GM21515 (cell line): ENCODE measurements at regions not wholly inside any gene's neighbourhood (a gene's known extent, or its start where the extent isn't known, plus 50 kb on each side); places are given as distances from the start of the nearest gene placed in this dataset.
A peak's percentile ranks its signal among the peaks of the same experiment; 100 is the strongest.
"Not testable (repeated sequence)": the region's sequence is repeated elsewhere in the genome, so short reads cannot be mapped to it uniquely, and the experiment has no call there.

ENCODE experiments used
- ATAC-seq: cut with Tn5 transposase; IDR thresholded peaks from one replicate; pipeline ENCODE4 v1.9.1; 2021; ENCODE audit not compliant: unreplicated experiment

- no peak for ATAC-seq
Measured at GRCh38 chr5:68689010-68689409, 404.8 kb upstream of the SLC30A5 start.

- not testable (repeated sequence) for ATAC-seq
Measured at GRCh38 chr5:68691874-68692273, 401.9 kb upstream of the SLC30A5 start.

GRCh38 chr5:68698025-68698940 lies 395.5 kb upstream of the SLC30A5 start:
- no peak for ATAC-seq

- ATAC-seq: no peak
Measured at GRCh38 chr5:68699966-68700365, 393.8 kb upstream of the SLC30A5 start.

GRCh38 chr5:68707575-68707974 lies 386.2 kb upstream of the SLC30A5 start:
- ATAC-seq: no peak

GRCh38 chr5:68708156-68708841 lies 385.5 kb upstream of the SLC30A5 start:
- no peak for ATAC-seq

- ATAC-seq: no peak
Measured at GRCh38 chr5:68708842-68709170, 385.0 kb upstream of the SLC30A5 start.

GRCh38 chr5:68709239-68709638 lies 384.6 kb upstream of the SLC30A5 start:
- no peak for ATAC-seq

GRCh38 chr5:68710514-68710913 lies 383.3 kb upstream of the SLC30A5 start:
- ATAC-seq: peak; percentile 52

GRCh38 chr5:68711293-68712200 lies 382.3 kb upstream of the SLC30A5 start:
- peak; percentile 93 for ATAC-seq

- ATAC-seq: no peak
Measured at GRCh38 chr5:68714810-68715209, 379.0 kb upstream of the SLC30A5 start.

- ATAC-seq: no peak
Measured at GRCh38 chr5:68720884-68721610, 372.8 kb upstream of the SLC30A5 start.

- no peak for ATAC-seq
Measured at GRCh38 chr5:68722357-68722756, 371.5 kb upstream of the SLC30A5 start.

- no peak for ATAC-seq
Measured at GRCh38 chr5:68725905-68726683, 367.7 kb upstream of the SLC30A5 start.

GRCh38 chr5:68727931-68728330 lies 365.9 kb upstream of the SLC30A5 start:
- no peak for ATAC-seq

GRCh38 chr5:68729678-68730077 lies 364.1 kb upstream of the SLC30A5 start:
- ATAC-seq: no peak

- no peak for ATAC-seq
Measured at GRCh38 chr5:68730220-68730978, 363.4 kb upstream of the SLC30A5 start.

GRCh38 chr5:68730979-68731654 lies 362.7 kb upstream of the SLC30A5 start:
- no peak for ATAC-seq

GRCh38 chr5:68732251-68732650 lies 361.6 kb upstream of the SLC30A5 start:
- no peak for ATAC-seq
